ENCODE measurements at regions not wholly inside any gene's neighbourhood (a gene's known extent, or its start where the extent isn't known, plus 50 kb on each side); places are given as distances from the start of the nearest gene placed in this dataset.
A peak's percentile ranks its signal among the peaks of the same experiment; 100 is the strongest.
"Not testable (repeated sequence)": the region's sequence is repeated elsewhere in the genome, so short reads cannot be mapped to it uniquely, and the experiment has no call there.

DNA sequence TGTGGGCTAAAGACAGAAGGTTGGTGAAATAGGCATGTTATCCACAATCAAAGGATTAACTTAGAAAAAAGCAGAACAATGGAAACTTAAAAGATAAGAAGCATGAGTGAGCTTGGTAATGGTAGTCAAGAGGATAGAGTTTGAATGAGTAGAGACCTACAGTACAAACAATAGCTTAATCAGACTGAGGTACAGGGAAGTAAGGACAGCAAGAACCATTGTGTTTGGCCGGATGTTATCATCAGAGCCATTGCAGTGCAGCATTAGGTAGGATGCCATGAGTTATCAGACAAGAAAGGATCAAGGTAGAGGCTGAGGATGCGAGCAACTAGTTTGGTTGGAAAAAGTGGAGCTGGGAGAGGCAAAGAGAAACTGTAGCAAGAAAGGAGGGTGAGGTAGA is 353.3 kb upstream of the VSTM2A start:
- H3K36me3 ChIP-seq (ENCODE audit: insufficient read depth, low read length): no peaks in the 10 kb centered on the region
- H3K27me3 ChIP-seq (ENCODE audit: insufficient read depth, low read length): no peaks in the 10 kb centered on the region
- no peak overlapping the region for H3K27ac ChIP-seq (ENCODE audit: low read depth, low read length)
- no peak overlapping the region for H3K4me3 ChIP-seq (ENCODE audit: low read length in 2 of 2)
- peaks cover 0 to 36% (median 17%) of the 10 kb centered on the region in 8 donors for H3K9me3 Mint-ChIP-seq
- POLR2A ChIA-PET (ENCODE audit: partially characterized antibody): no interaction called here
- no peaks in the 10 kb centered on the region for H3K27me3 Mint-ChIP-seq
- CTCF ChIA-PET (ENCODE audit: partially characterized antibody): no interaction called here
- H3K9me3 ChIP-seq (ENCODE audit: control insufficient read depth in 1 of 2, low read length in 2 of 2): peaks cover 0 to 7% of the 10 kb centered on the region in 2 donors
- no peaks in the 10 kb centered on the region for H3K4me1 ChIP-seq (ENCODE audit: insufficient read depth, low read length)
- no peaks in the 10 kb centered on the region for H3K4me1 Mint-ChIP-seq
- no peaks in the 10 kb centered on the region for H3K36me3 Mint-ChIP-seq
- no peak overlapping the region for H3K4me3 Mint-ChIP-seq
- no peak for DNase-seq
- H3K27ac Mint-ChIP-seq: no peak overlapping the region
- intact Hi-C loops (cut with micrococcal nuclease): no loop called here

DNA sequence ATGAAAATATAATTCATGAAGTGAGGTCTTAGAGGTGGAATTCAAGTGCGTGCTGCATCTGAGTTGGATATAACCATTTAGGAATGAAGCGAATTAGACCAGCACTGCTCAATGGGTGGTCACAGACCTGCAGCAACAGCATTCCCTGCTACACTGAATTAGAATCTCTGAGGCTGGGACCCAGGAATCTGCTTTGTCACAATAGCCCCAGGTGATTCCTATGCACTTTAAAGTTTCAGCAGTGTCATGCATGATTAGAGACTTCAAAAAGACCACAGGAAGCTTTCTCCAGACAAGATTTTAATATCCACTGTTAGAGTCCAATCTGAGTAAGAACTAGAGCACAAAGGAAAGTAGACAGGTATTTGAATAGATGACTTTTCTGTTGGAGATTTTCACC is 352.8 kb upstream of the VSTM2A start:
- no peaks in the 10 kb centered on the region for H3K27me3 Mint-ChIP-seq
- H3K4me1 ChIP-seq (ENCODE audit: insufficient read depth, low read length): no peaks in the 10 kb centered on the region
- H3K36me3 Mint-ChIP-seq: no peaks in the 10 kb centered on the region
- intact Hi-C loops (cut with micrococcal nuclease): no loop called here
- H3K27ac Mint-ChIP-seq: no peak overlapping the region
- H3K36me3 ChIP-seq (ENCODE audit: insufficient read depth, low read length): no peaks in the 10 kb centered on the region
- H3K9me3 ChIP-seq (ENCODE audit: control insufficient read depth in 1 of 2, low read length in 2 of 2): peaks cover 0 to 7% of the 10 kb centered on the region in 2 donors
- no peak overlapping the region for H3K4me3 Mint-ChIP-seq
- no peaks in the 10 kb centered on the region for H3K27me3 ChIP-seq (ENCODE audit: insufficient read depth, low read length)
- H3K4me3 ChIP-seq (ENCODE audit: low read length in 2 of 2): no peak overlapping the region
- POLR2A ChIA-PET (ENCODE audit: partially characterized antibody): no interaction called here
- no peaks in the 10 kb centered on the region for H3K4me1 Mint-ChIP-seq
- peaks cover 0 to 34% (median 15%) of the 10 kb centered on the region in 8 donors for H3K9me3 Mint-ChIP-seq
- H3K27ac ChIP-seq (ENCODE audit: low read depth, low read length): no peak overlapping the region
- CTCF ChIA-PET (ENCODE audit: partially characterized antibody): no interaction called here
- DNase-seq: no peak

DNA sequence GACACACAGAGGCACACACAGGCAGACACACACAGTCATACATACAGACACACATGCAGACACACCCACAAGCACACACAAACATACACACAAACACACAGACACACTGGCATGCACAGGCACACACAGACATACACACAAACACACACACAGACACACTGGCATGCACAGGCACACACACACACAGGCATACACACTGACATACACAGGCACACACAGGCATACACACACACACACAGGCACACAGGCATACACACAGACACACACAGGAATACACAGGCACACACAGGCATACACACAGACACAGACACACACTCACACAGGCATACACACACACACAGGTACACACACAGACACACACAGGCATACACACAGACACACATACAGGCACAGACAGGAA is 340.7 kb upstream of the VSTM2A start:
- Mint-ChIP-seq H3K27me3 (no peaks in the 10 kb centered on the region), H3K9me3 (peaks cover 0 to 20% (median 10%) of the 10 kb centered on the region in 8 donors), H3K27ac (no peak overlapping the region), H3K4me3 (no peak overlapping the region), H3K4me1 (no peaks in the 10 kb centered on the region), H3K36me3 (no peaks in the 10 kb centered on the region)
- no peak overlapping the region for H3K4me3 ChIP-seq (ENCODE audit: low read length in 2 of 2)
- no peaks in the 10 kb centered on the region for H3K27me3 ChIP-seq (ENCODE audit: insufficient read depth, low read length)
- DNase-seq: no peak
- intact Hi-C loops (cut with micrococcal nuclease): no loop called here
- no peaks in the 10 kb centered on the region for H3K4me1 ChIP-seq (ENCODE audit: insufficient read depth, low read length)
- ChIA-PET CTCF (ENCODE audit: partially characterized antibody) (no interaction called here), POLR2A (ENCODE audit: partially characterized antibody) (no interaction called here)
- H3K36me3 ChIP-seq (ENCODE audit: insufficient read depth, low read length): no peaks in the 10 kb centered on the region
- H3K27ac ChIP-seq (ENCODE audit: low read depth, low read length): no peak overlapping the region
- H3K9me3 ChIP-seq (ENCODE audit: control insufficient read depth in 1 of 2, low read length in 2 of 2): no peaks in the 10 kb centered on the region

DNA sequence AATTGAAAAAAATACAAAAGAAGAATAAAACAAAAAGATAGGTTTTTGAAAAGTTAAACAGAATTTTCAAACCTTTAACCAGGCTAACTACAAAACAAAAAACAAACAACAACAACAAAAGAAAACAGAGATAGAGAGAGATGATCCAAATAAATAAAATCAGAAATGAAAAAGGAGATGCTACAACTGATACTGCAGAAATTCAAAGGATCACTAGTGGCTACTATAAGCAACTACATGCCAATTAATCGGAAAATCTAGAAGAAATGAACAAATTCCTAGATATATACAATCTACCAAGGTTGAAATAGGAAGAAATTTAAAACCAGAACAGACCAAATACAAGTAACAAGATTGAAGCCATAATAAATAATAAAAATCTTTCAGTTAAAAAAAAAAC is 326.8 kb upstream of the VSTM2A start:
- intact Hi-C loops (cut with micrococcal nuclease): no loop called here
- Mint-ChIP-seq H3K36me3 (no peaks in the 10 kb centered on the region), H3K4me1 (no peaks in the 10 kb centered on the region), H3K9me3 (peaks cover 7 to 65% (median 43%) of the 10 kb centered on the region in 8 donors), H3K4me3 (no peak overlapping the region), H3K27ac (no peak overlapping the region), H3K27me3 (no peaks in the 10 kb centered on the region)
- no peaks in the 10 kb centered on the region for H3K27me3 ChIP-seq (ENCODE audit: insufficient read depth, low read length)
- H3K36me3 ChIP-seq (ENCODE audit: insufficient read depth, low read length): no peaks in the 10 kb centered on the region
- CTCF ChIA-PET (ENCODE audit: partially characterized antibody): no interaction called here
- POLR2A ChIA-PET (ENCODE audit: partially characterized antibody): no interaction called here
- no peak overlapping the region for H3K4me3 ChIP-seq (ENCODE audit: low read length in 2 of 2)
- no peak for DNase-seq
- no peak overlapping the region for H3K27ac ChIP-seq (ENCODE audit: low read depth, low read length)
- H3K9me3 ChIP-seq (ENCODE audit: control insufficient read depth in 1 of 2, low read length in 2 of 2): no peaks in the 10 kb centered on the region
- H3K4me1 ChIP-seq (ENCODE audit: insufficient read depth, low read length): no peaks in the 10 kb centered on the region

DNA sequence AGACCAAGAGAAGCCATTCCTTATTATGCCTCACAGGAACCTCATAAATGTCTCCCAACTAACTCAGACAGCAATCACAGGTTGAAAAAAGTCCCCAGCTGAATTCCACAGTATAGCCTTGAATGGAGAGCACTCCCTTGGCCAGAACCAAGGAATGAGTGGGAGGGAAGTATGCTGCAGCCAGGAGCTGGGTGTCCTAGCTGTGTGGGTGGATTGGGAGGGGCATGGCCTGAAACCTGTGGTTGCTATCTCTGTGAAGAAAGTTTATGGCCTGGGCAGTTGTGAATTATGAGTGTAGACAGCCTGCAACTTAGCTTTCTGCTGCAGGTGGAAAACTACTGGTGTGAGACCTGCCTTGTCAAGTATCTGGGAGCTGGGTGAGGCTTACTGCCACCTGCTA is 316.1 kb upstream of the VSTM2A start:
- H3K27me3 ChIP-seq (ENCODE audit: insufficient read depth, low read length); H3K36me3 Mint-ChIP-seq; H3K9me3 ChIP-seq (ENCODE audit: control insufficient read depth in 1 of 2, low read length in 2 of 2); H3K9me3 Mint-ChIP-seq; H3K27ac ChIP-seq (ENCODE audit: low read depth, low read length); DNase-seq; intact Hi-C loops (cut with micrococcal nuclease); H3K27ac Mint-ChIP-seq; H3K4me1 ChIP-seq (ENCODE audit: insufficient read depth, low read length); CTCF ChIA-PET (ENCODE audit: partially characterized antibody); H3K27me3 Mint-ChIP-seq; H3K36me3 ChIP-seq (ENCODE audit: insufficient read depth, low read length); H3K4me3 Mint-ChIP-seq; H3K4me3 ChIP-seq (ENCODE audit: low read length in 2 of 2); H3K4me1 Mint-ChIP-seq; POLR2A ChIA-PET (ENCODE audit: partially characterized antibody): not testable (repeated sequence)

DNA sequence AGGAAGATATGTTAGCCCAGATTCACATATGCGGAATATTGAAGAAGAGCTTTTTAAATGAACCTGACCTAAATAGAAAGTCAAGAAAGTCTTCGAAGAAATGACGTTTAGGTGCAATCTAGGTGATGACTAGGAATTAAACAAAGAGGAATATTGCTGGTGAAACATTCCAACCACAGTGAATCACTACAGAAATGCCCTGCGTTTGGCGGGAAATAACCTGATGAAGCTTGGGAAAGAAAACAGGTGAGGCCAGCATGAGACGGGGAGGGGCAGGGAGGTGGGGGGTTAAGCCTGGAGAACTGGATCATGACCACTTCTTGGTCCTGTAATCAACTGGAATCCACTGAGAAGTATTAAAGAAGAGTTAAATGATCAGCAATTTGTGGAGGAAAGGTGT is 299.4 kb upstream of the VSTM2A start:
- H3K27ac Mint-ChIP-seq: no peak overlapping the region
- CTCF ChIA-PET (ENCODE audit: partially characterized antibody): no interaction called here
- H3K27me3 ChIP-seq (ENCODE audit: insufficient read depth, low read length): no peaks in the 10 kb centered on the region
- no peak for DNase-seq
- no peak overlapping the region for H3K4me3 Mint-ChIP-seq
- H3K36me3 ChIP-seq (ENCODE audit: insufficient read depth, low read length): no peaks in the 10 kb centered on the region
- H3K27ac ChIP-seq (ENCODE audit: low read depth, low read length): no peak overlapping the region
- intact Hi-C loops (cut with micrococcal nuclease): no loop called here
- no peaks in the 10 kb centered on the region for H3K4me1 Mint-ChIP-seq
- H3K4me1 ChIP-seq (ENCODE audit: insufficient read depth, low read length): no peaks in the 10 kb centered on the region
- H3K4me3 ChIP-seq (ENCODE audit: low read length in 2 of 2): no peak overlapping the region
- peaks cover 2 to 31% (median 16%) of the 10 kb centered on the region in 8 donors for H3K9me3 Mint-ChIP-seq
- H3K27me3 Mint-ChIP-seq: no peaks in the 10 kb centered on the region
- H3K9me3 ChIP-seq (ENCODE audit: control insufficient read depth in 1 of 2, low read length in 2 of 2): peaks cover 0 to 5% of the 10 kb centered on the region in 2 donors
- POLR2A ChIA-PET (ENCODE audit: partially characterized antibody): no interaction called here
- H3K36me3 Mint-ChIP-seq: no peaks in the 10 kb centered on the region

DNA sequence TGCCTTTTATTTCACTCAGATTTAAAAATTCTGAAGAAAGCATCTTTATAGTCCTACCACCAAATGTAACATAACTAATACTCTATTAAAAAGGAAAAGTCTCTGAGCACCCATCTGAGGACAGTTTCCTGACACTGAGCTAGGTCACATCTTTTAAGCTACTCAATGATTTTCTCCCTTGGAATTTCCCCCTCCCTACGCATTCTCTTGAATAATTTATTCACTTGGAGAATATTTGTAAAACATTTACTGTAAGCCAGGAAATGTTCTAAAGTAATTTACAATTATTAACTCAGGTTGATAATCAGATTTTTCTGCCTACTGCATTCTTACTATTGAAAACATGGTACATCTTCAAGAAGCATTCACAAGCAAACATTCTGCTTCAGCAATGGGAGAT is 297.2 kb upstream of the VSTM2A start:
- H3K4me3 Mint-ChIP-seq: peak overlapping the region in 1 of 8 donors; percentile 27
- peaks cover 0 to 5% of the 10 kb centered on the region in 2 donors for H3K9me3 ChIP-seq (ENCODE audit: control insufficient read depth in 1 of 2, low read length in 2 of 2)
- H3K27me3 ChIP-seq (ENCODE audit: insufficient read depth, low read length): no peaks in the 10 kb centered on the region
- intact Hi-C loops (cut with micrococcal nuclease): no loop called here
- no peak overlapping the region for H3K27ac ChIP-seq (ENCODE audit: low read depth, low read length)
- DNase-seq: no peak
- H3K4me3 ChIP-seq (ENCODE audit: low read length in 2 of 2): no peak overlapping the region
- H3K4me1 ChIP-seq (ENCODE audit: insufficient read depth, low read length): no peaks in the 10 kb centered on the region
- POLR2A ChIA-PET (ENCODE audit: partially characterized antibody): no interaction called here
- H3K27me3 Mint-ChIP-seq: no peaks in the 10 kb centered on the region
- CTCF ChIA-PET (ENCODE audit: partially characterized antibody): no interaction called here
- H3K36me3 ChIP-seq (ENCODE audit: insufficient read depth, low read length): no peaks in the 10 kb centered on the region
- H3K9me3 Mint-ChIP-seq: peaks cover 2 to 31% (median 13%) of the 10 kb centered on the region in 8 donors
- H3K4me1 Mint-ChIP-seq: no peaks in the 10 kb centered on the region
- no peak overlapping the region for H3K27ac Mint-ChIP-seq
- H3K36me3 Mint-ChIP-seq: peaks cover 0 to 1% of the 10 kb centered on the region in 2 donors

DNA sequence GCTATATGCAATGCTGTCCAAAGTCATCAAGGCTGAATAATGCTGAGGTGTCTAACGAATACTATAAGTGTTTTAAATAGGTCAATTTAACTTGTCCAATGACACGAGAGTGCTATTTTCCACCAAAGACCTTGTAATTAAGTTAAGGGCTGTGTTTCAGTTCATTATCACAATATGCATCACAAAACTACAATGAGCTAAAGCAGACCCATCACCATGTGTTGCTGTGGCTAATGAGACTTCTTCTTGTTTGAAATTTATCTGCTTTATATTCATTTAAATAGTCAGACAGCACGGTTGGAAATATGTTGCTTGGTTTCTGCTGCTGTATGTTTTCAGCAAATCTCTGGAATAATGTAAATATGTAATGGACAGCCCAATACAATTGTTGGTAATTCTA is 292.5 kb upstream of the VSTM2A start:
- intact Hi-C loops (cut with micrococcal nuclease): no loop called here
- POLR2A ChIA-PET (ENCODE audit: partially characterized antibody): no interaction called here
- DNase-seq: no peak

More for the DNA sequence above, 292.5 kb upstream of the VSTM2A start:
- Histone ChIP-seq H3K4me3 (ENCODE audit: low read length in 2 of 2) (no peak overlapping the region), H3K36me3 (ENCODE audit: insufficient read depth, low read length) (no peaks in the 10 kb centered on the region), H3K27me3 (ENCODE audit: insufficient read depth, low read length) (no peaks in the 10 kb centered on the region), H3K9me3 (ENCODE audit: control insufficient read depth in 1 of 2, low read length in 2 of 2) (peaks cover 0 to 5% of the 10 kb centered on the region in 2 donors), H3K27ac (ENCODE audit: low read depth, low read length) (no peak overlapping the region), H3K4me1 (ENCODE audit: insufficient read depth, low read length) (no peaks in the 10 kb centered on the region)
- Mint-ChIP-seq H3K27ac (no peak overlapping the region), H3K27me3 (no peaks in the 10 kb centered on the region), H3K4me1 (no peaks in the 10 kb centered on the region), H3K4me3 (no peak overlapping the region), H3K36me3 (peaks cover 0 to 1% of the 10 kb centered on the region in 2 donors), H3K9me3 (peaks cover 2 to 25% (median 7%) of the 10 kb centered on the region in 8 donors)
- CTCF ChIA-PET (ENCODE audit: partially characterized antibody): no interaction called here

Measured in CD4-positive, alpha-beta memory T cell (primary cell).